ENCODE measurements at regions not wholly inside any gene's neighbourhood (a gene's known extent, or its start where the extent isn't known, plus 50 kb on each side); places are given as distances from the start of the nearest gene placed in this dataset.

DNA sequence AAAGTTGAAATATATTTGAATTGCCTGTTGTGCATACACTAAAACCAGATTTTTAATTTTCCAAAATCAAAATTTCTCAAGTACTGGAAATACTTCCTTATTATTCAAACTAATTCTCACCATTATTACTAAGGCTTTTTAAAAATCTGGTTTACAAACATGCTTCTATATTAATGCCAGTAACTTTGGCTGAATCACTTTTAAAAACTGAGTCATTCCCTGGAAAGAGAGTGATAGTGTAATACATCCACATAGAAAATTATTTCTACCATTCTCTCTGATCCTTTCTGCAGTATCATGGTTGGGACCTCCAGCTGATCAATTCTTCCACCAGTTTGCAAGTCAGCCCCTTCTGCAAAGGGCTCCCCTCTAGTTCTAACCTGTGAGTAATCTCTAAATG is 165.3 kb upstream of the FAM241A start:
- TF ChIP-seq CTCF (conservative IDR thresholded peaks at IDR 0.05 in 1 of 2, IDR thresholded peaks at IDR 0.05 in 1 of 2; ENCODE audit: extremely low read depth in 1 of 2, insufficient read depth in 1 of 2, low read depth in 1 of 2, low read length in 2 of 2), result no peak
- no peak for TF ChIP-seq EZH2 (IDR thresholded peaks at IDR 0.05; ENCODE audit: borderline replicate concordance, low read length)

All from mammary epithelial cell (primary cell).